Pancreas (tissue), 10 donors: ENCODE measurements at regions not wholly inside any gene's neighbourhood (a gene's known extent, or its start where the extent isn't known, plus 50 kb on each side); places are given as distances from the start of the nearest gene placed in this dataset.

Experiments used
- ATAC-seq, 4 donors: fragments of 200-7000 bp; cut with Tn5 transposase; one replicate each; pipeline versions ENCODE4 v1.8.0 to v1.9.1; 2020; ENCODE audit warnings: mild to moderate bottlenecking in 4 of 4, moderate library complexity in 4 of 4
- DNase-seq, 6 donors: peaks; one replicate each; pipeline ENCODE4 v3.0.0-alpha.2; 2020
- FAIRE-seq: peaks from 2 replicates; lab custom pipeline; 2012; peaks lifted over from hg19 to GRCh38; lab: Jason Lieb, UNC
- H3K27ac ChIP-seq, 4 donors: fragments of 200-600 bp; sonication (generic); 1 replicate in 3 of 4; 2 replicates in 1 of 4; pipeline versions ENCODE4 v1.5.0 to v1.8.0; 2020
- H3K27me3 ChIP-seq, 4 donors: fragments of 200-600 bp; one replicate each; pipeline ENCODE4 v1.8.0; 2021
- H3K36me3 ChIP-seq, 3 donors: fragments of 200-600 bp; sonication (generic) in 1 of 3; one replicate each; pipeline versions ENCODE4 v1.5.0 to v1.8.0; 2020 to 2021
- H3K4me1 ChIP-seq, 3 donors: fragments of 200-600 bp; one replicate each; pipeline ENCODE4 v1.8.0; 2021
- H3K4me3 ChIP-seq, 4 donors: fragments of 200-600 bp; sonication (generic) in 2 of 4; one replicate each; pipeline versions ENCODE4 v1.5.0 to v1.8.0; 2020 to 2021
- H3K9me3 ChIP-seq, 4 donors: fragments of 200-600 bp; one replicate each; pipeline ENCODE4 v1.8.0; 2021
- CTCF ChIP-seq, 4 donors: fragments of 200-600 bp; sonication (generic) in 3 of 4; IDR thresholded peaks; one replicate each; pipeline versions ENCODE4 v1.5.0 to v1.8.0; 2021; ENCODE audit warnings: antibody characterized with exemption in 4 of 4
- WGBS, 2 donors: extraction: QIAGEN DNeasy Blood & Tissue Kit; methylation state at CpG; one replicate each; pipeline ENCODE4 v1.1.7; 2013; 5-methylcytosine and 5-hydroxymethylcytosine counted together
- intact Hi-C, 3 donors: fragments of 100-400 bp; cut with DNase I; formaldehyde crosslinking; loops; one replicate each; pipeline versions ENCODE4 v1.11.1 to v1.14.2; 2022
- donor health status: healthy with polysubstance abuse.
- donor health status: DM: no; HTN: no; CAD: no; lungs with moderate emphysema.
- donor health status: DM: no; HTN: no; CAD: no.
- donor health status: control.
- donor health status: control.
- donor health status: Bipolar disorder and iron deficiency.
- donor health status: DM: yes; HTN: yes; CAD: no.
- donor health status: DM: no; HTN: no; CAD: no.
- donor health status: DM: no; HTN: no; CAD: no.
- donor health status: DM: yes; HTN: yes; CAD: no.

GRCh38 chr15:31551323-31551722, 224.7 kb downstream of the KLF13 start:
- no peaks in the 10 kb centered on the region for H3K36me3 ChIP-seq
- WGBS, 2 donors, result 66 to 68% methylated on average over 5 of the region's 5 CpGs
- intact Hi-C loops, result no loop called here

GRCh38 chr15:31552482-31553099, 226.0 kb downstream of the KLF13 start:
- intact Hi-C loops, result no loop called here
- no peak for FAIRE-seq
- no peak overlapping the region for H3K27ac ChIP-seq
- TF ChIP-seq CTCF (IDR thresholded peaks at IDR 0.05), result no peak
- H3K27me3 ChIP-seq, result no peaks in the 10 kb centered on the region
- DNase-seq, result no peak
- 89 to 91% methylated on average over 13 of the region's 13 CpGs for WGBS, 2 donors
- no peaks in the 10 kb centered on the region for H3K36me3 ChIP-seq
- H3K4me3 ChIP-seq, result no peak overlapping the region
- ATAC-seq, result no peak
- H3K4me1 ChIP-seq, result no peaks in the 10 kb centered on the region
- no peaks in the 10 kb centered on the region for H3K9me3 ChIP-seq

More at GRCh38 chr15:31551323-31551722, 224.7 kb downstream of the KLF13 start:
- DNase-seq (no peak), ATAC-seq (no peak), FAIRE-seq (no peak)
- Histone ChIP-seq H3K27me3 (no peaks in the 10 kb centered on the region), H3K4me3 (no peak overlapping the region), H3K4me1 (no peaks in the 10 kb centered on the region), H3K9me3 (no peaks in the 10 kb centered on the region), H3K27ac (no peak overlapping the region)
- no peak for TF ChIP-seq CTCF (IDR thresholded peaks at IDR 0.05)

- H3K4me3 ChIP-seq, result no peak overlapping the region
- DNase-seq, result no peak
- H3K27me3 ChIP-seq, result no peaks in the 10 kb centered on the region
- H3K27ac ChIP-seq, result no peak overlapping the region
- ATAC-seq, result peak in 1 of 4 donors; percentile 46
- no peak for FAIRE-seq
- TF ChIP-seq CTCF (IDR thresholded peaks at IDR 0.05), result no peak
- no peaks in the 10 kb centered on the region for H3K36me3 ChIP-seq
- H3K9me3 ChIP-seq, result no peaks in the 10 kb centered on the region
- intact Hi-C loops, result no loop called here
- WGBS, 2 donors, result 87 to 88% methylated on average over 8 of the region's 8 CpGs
- no peaks in the 10 kb centered on the region for H3K4me1 ChIP-seq
Observed at GRCh38 chr15:31554261-31554660, 227.6 kb downstream of the KLF13 start.

- Histone ChIP-seq H3K9me3 (no peaks in the 10 kb centered on the region), H3K27ac (no peak overlapping the region), H3K4me3 (no peak overlapping the region), H3K4me1 (no peaks in the 10 kb centered on the region), H3K27me3 (no peaks in the 10 kb centered on the region), H3K36me3 (no peaks in the 10 kb centered on the region)
- 89 to 100% methylated on average over 3 of the region's 3 CpGs for WGBS, 2 donors
- ATAC-seq (no peak), FAIRE-seq (no peak), DNase-seq (no peak)
- intact Hi-C loops, result no loop called here
- no peak for TF ChIP-seq CTCF (IDR thresholded peaks at IDR 0.05)
Observed at GRCh38 chr15:31555022-31555421, 228.4 kb downstream of the KLF13 start.

- 89% methylated on average over 9 of the region's 9 CpGs for WGBS, 2 donors
- Histone ChIP-seq H3K4me1 (no peaks in the 10 kb centered on the region), H3K9me3 (no peaks in the 10 kb centered on the region), H3K27ac (no peak overlapping the region), H3K4me3 (no peak overlapping the region), H3K27me3 (no peaks in the 10 kb centered on the region), H3K36me3 (no peaks in the 10 kb centered on the region)
- no peak for TF ChIP-seq CTCF (IDR thresholded peaks at IDR 0.05)
- ATAC-seq, result no peak
- no peak for DNase-seq
- no peak for FAIRE-seq
- intact Hi-C loops, result no loop called here
Observed at GRCh38 chr15:31556494-31557150, 230.0 kb downstream of the KLF13 start.
